ENCODE measurements at regions not wholly inside any gene's neighbourhood (a gene's known extent, or its start where the extent isn't known, plus 50 kb on each side); places are given as distances from the start of the nearest gene placed in this dataset.

GRCh38 chr9:20042128-20042711 lies 253.4 kb upstream of the SLC24A2 start:
- no peak for DNase-seq (ENCODE audit: low spot score)

GRCh38 chr9:20041697-20042081 lies 252.9 kb upstream of the SLC24A2 start:
- DNase-seq (ENCODE audit: low spot score): no peak

- DNase-seq (ENCODE audit: low spot score): no peak
These were observed 252.3 kb upstream of the SLC24A2 start for GRCh38 chr9:20040991-20041696.

- no peak for DNase-seq (ENCODE audit: low spot score)
These were observed 248.9 kb upstream of the SLC24A2 start for GRCh38 chr9:20037699-20038098.

GRCh38 chr9:20033511-20033910 lies 244.7 kb upstream of the SLC24A2 start:
- DNase-seq (ENCODE audit: low spot score): no peak

- no peak for DNase-seq (ENCODE audit: low spot score)
These were observed 243.7 kb upstream of the SLC24A2 start for GRCh38 chr9:20032413-20033006.

- DNase-seq (ENCODE audit: low spot score): no peak
These were observed 243.0 kb upstream of the SLC24A2 start for GRCh38 chr9:20031836-20032235.

- DNase-seq (ENCODE audit: low spot score): no peak
These were observed 241.8 kb upstream of the SLC24A2 start for GRCh38 chr9:20030671-20031070.

- no peak for DNase-seq (ENCODE audit: low spot score)
These were observed 241.4 kb upstream of the SLC24A2 start for GRCh38 chr9:20030221-20030620.

GRCh38 chr9:20028849-20029231 lies 240.0 kb upstream of the SLC24A2 start:
- no peak for DNase-seq (ENCODE audit: low spot score)

- no peak for DNase-seq (ENCODE audit: low spot score)
These were observed 239.5 kb upstream of the SLC24A2 start for GRCh38 chr9:20028192-20028848.

- DNase-seq (ENCODE audit: low spot score): no peak
These were observed 235.2 kb upstream of the SLC24A2 start for GRCh38 chr9:20023961-20024571.

- DNase-seq (ENCODE audit: low spot score): no peak
These were observed 234.5 kb upstream of the SLC24A2 start for GRCh38 chr9:20023210-20023905.

GRCh38 chr9:20022410-20022809 lies 233.6 kb upstream of the SLC24A2 start:
- DNase-seq (ENCODE audit: low spot score): no peak

GRCh38 chr9:20016611-20017010 lies 227.8 kb upstream of the SLC24A2 start:
- no peak for DNase-seq (ENCODE audit: low spot score)

- DNase-seq (ENCODE audit: low spot score): no peak
These were observed 226.6 kb upstream of the SLC24A2 start for GRCh38 chr9:20015427-20015931.

- no peak for DNase-seq (ENCODE audit: low spot score)
These were observed 225.3 kb upstream of the SLC24A2 start for GRCh38 chr9:20014168-20014567.

GRCh38 chr9:20012232-20012631 lies 223.4 kb upstream of the SLC24A2 start:
- no peak for DNase-seq (ENCODE audit: low spot score)

- DNase-seq (ENCODE audit: low spot score): no peak
These were observed 220.8 kb upstream of the SLC24A2 start for GRCh38 chr9:20009606-20010005.

- DNase-seq (ENCODE audit: low spot score): no peak
These were observed 213.2 kb upstream of the SLC24A2 start for GRCh38 chr9:20002011-20002410.

GRCh38 chr9:20001058-20001457 lies 212.2 kb upstream of the SLC24A2 start:
- DNase-seq (ENCODE audit: low spot score): no peak

Measured in mucosa of gallbladder (tissue), 1 donor.